Esophagus muscularis mucosa (tissue), 4 donors: ENCODE measurements at regions not wholly inside any gene's neighbourhood (a gene's known extent, or its start where the extent isn't known, plus 50 kb on each side); places are given as distances from the start of the nearest gene placed in this dataset.

ENCODE experiments used
- DNase-seq: peaks from one replicate; pipeline ENCODE4 v3.0.0-alpha.2; 2017; ENCODE audit errors: extremely low spot score
- H3K27ac ChIP-seq, 4 donors: fragments of 200-600 bp; sonication (generic); replicated peaks in 1 of 4; 1 replicate in 3 of 4; 2 replicates in 1 of 4; pipeline ENCODE4 v1.5.1; 2016 to 2019; ENCODE audit warnings: mild to moderate bottlenecking in 1 of 4
- H3K27me3 ChIP-seq, 4 donors: fragments of 200-600 bp; sonication (generic); one replicate each; pipeline versions ENCODE4 v1.5.1 to v1.6.0; 2016 to 2019
- H3K36me3 ChIP-seq, 4 donors: fragments of 200-600 bp; sonication (generic); one replicate each; pipeline ENCODE4 v1.5.1; 2016 to 2019
- H3K4me1 ChIP-seq, 4 donors: fragments of 200-600 bp; sonication (generic); one replicate each; pipeline ENCODE4 v1.5.1; 2016 to 2019
- H3K4me3 ChIP-seq, 4 donors: fragments of 200-600 bp; sonication (generic); 1 replicate in 2 of 4; 2 replicates in 2 of 4; pipeline ENCODE4 v1.5.1; 2016 to 2019; ENCODE audit warnings: mild to moderate bottlenecking in 4 of 4, moderate library complexity in 1 of 4
- H3K9me3 ChIP-seq, 4 donors: fragments of 200-600 bp; sonication (generic); 1 replicate in 3 of 4; 2 replicates in 1 of 4; pipeline ENCODE4 v1.5.1; 2016 to 2019
- EP300 ChIP-seq: sonication (generic); formaldehyde crosslinking; IDR thresholded peaks from one replicate; pipeline ENCODE4 v1.6.1; 2017; ENCODE audit warnings: antibody characterized with exemption
- POLR2A ChIP-seq: fragments of 450-650 bp; IDR thresholded peaks from one replicate; pipeline ENCODE4 v1.6.1; 2017; ENCODE audit warnings: antibody characterized with exemption, moderate library complexity, mild to moderate bottlenecking, low read depth
- POLR2AphosphoS5 ChIP-seq, 2 donors: sonication (generic); formaldehyde crosslinking; IDR thresholded peaks; one replicate each; pipeline ENCODE4 v1.6.1; 2017; ENCODE audit warnings: antibody characterized with exemption in 2 of 2
- WGBS: methylation state at CpG from one replicate; pipeline ENCODE4 v1.1.5; 2018; 5-methylcytosine and 5-hydroxymethylcytosine counted together
- intact Hi-C: fragments of 100-400 bp; cut with DNase I; formaldehyde crosslinking; loops from one replicate; pipeline ENCODE4 v1.15.1; 2023
- TF ChIP-seq, protein P1 (sequence below), 3 experiments: fragments of 200-600 bp in 2 of 3; fragments of 450-650 bp in 1 of 3; sonication (generic) in 2 of 3; IDR thresholded peaks; one replicate each; pipeline ENCODE4 v1.5.1; 2017 to 2019; ENCODE audit warnings: antibody characterized with exemption in 3 of 3, mild to moderate bottlenecking in 2 of 3, moderate library complexity in 1 of 3

DNA sequence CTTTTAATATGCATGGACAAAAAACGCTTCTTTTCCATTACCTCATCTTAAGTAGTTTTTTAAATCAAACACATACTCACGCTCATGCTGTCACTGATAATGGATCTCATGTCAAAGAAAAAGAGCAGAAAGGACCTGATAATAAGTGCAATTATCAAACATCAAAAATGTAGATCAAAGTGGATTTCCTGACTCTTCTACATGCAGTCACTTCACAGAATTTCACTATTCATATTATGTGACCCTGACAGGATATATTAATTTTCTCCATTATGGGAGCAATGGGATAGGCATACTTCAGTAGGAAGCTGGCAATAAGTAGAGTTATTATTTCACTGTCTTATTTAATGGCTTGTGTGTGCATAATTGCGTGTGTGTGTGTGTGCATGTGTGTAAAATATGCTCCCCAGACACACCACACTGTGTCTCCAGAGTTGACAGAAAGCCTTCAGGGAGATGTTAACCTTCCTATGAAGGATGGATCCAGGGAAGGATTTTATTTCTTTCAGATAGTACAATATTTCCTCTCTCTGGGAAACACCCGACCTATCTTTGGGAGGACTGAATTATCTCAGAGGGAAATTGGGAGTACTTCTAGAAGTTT lies 445.2 kb downstream of the SH2D1A start:
- TF ChIP-seq POLR2A (no peak), EP300 (no peak), POLR2AphosphoS5 (IDR thresholded peaks at IDR 0.05) (no peak)
- TF ChIP-seq, protein P1, sequence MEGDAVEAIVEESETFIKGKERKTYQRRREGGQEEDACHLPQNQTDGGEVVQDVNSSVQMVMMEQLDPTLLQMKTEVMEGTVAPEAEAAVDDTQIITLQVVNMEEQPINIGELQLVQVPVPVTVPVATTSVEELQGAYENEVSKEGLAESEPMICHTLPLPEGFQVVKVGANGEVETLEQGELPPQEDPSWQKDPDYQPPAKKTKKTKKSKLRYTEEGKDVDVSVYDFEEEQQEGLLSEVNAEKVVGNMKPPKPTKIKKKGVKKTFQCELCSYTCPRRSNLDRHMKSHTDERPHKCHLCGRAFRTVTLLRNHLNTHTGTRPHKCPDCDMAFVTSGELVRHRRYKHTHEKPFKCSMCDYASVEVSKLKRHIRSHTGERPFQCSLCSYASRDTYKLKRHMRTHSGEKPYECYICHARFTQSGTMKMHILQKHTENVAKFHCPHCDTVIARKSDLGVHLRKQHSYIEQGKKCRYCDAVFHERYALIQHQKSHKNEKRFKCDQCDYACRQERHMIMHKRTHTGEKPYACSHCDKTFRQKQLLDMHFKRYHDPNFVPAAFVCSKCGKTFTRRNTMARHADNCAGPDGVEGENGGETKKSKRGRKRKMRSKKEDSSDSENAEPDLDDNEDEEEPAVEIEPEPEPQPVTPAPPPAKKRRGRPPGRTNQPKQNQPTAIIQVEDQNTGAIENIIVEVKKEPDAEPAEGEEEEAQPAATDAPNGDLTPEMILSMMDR (IDR thresholded peaks at IDR 0.05), result no peak
- H3K4me3 ChIP-seq, result no peak overlapping the region
- no peaks in the 10 kb centered on the region for H3K9me3 ChIP-seq
- 65% methylated on average over 4 of the region's 4 CpGs for WGBS
- H3K27me3 ChIP-seq, result no peaks in the 10 kb centered on the region
- no peak overlapping the region for H3K27ac ChIP-seq
- H3K36me3 ChIP-seq, result no peaks in the 10 kb centered on the region
- intact Hi-C loops, result no loop called here
- H3K4me1 ChIP-seq, result no peaks in the 10 kb centered on the region
- no peak for DNase-seq

DNA sequence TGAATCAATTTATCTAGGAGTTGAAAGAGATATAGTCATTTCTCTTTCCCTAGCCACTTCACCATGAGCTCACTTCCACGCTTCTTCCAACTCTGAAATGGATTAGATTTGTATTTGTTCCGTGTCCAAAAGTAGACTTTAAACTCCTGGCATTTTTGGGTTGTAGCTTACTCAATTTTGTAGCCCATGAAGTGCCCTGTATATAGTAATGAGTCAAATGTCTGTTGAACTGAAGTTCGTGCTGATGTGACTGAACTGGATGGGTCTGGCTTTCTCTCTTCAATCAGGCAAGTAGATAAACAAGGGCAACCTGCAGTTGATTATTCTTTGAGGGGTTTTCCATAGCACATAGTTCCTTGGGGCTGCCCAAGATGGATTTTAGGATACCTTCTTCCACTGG lies 450.6 kb downstream of the SH2D1A start:
- no peak overlapping the region for H3K4me3 ChIP-seq
- no peak for TF ChIP-seq POLR2AphosphoS5 (IDR thresholded peaks at IDR 0.05)
- no peak for TF ChIP-seq EP300
- TF ChIP-seq POLR2A, result no peak
- TF ChIP-seq, protein P1 (IDR thresholded peaks at IDR 0.05), result no peak
- H3K4me1 ChIP-seq, result no peaks in the 10 kb centered on the region
- no peak overlapping the region for H3K27ac ChIP-seq
- no peaks in the 10 kb centered on the region for H3K27me3 ChIP-seq
- 51% methylated on average over 3 of the region's 3 CpGs for WGBS
- H3K9me3 ChIP-seq, result peaks cover 0 to 18% (median 0%) of the 10 kb centered on the region in 4 donors
- intact Hi-C loops, result no loop called here
- no peak for DNase-seq
- no peaks in the 10 kb centered on the region for H3K36me3 ChIP-seq

DNA sequence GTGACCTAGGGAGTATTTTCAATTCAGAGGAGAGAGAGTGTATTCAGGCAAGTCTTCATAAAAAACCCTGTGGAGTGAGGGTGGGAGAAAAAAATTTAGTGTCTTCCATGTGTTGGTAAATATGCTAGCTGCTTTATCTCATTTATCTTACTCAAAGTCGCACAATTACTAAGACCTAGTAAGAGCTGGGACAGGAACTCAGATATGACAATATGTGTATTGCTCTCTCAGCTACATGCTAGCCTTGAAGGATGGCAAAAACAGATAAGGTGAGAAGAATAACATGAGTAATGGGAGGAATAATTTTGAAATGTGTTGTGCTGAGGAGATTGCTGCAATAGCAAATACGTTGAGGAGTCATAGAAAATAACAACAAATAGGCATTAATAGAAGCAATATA lies 458.6 kb downstream of the SH2D1A start:
- no peaks in the 10 kb centered on the region for H3K36me3 ChIP-seq
- no peak overlapping the region for H3K27ac ChIP-seq
- intact Hi-C loops, result no loop called here
- DNase-seq, result no peak
- WGBS, result 68% methylated on average over 2 of the region's 2 CpGs
- peaks cover 0 to 7% (median 0%) of the 10 kb centered on the region in 4 donors for H3K9me3 ChIP-seq
- H3K27me3 ChIP-seq, result no peaks in the 10 kb centered on the region
- H3K4me1 ChIP-seq, result no peaks in the 10 kb centered on the region
- H3K4me3 ChIP-seq, result no peak overlapping the region
- TF ChIP-seq POLR2AphosphoS5 (IDR thresholded peaks at IDR 0.05) (no peak), EP300 (no peak), POLR2A (no peak)
- TF ChIP-seq, protein P1 (IDR thresholded peaks at IDR 0.05), result no peak

DNA sequence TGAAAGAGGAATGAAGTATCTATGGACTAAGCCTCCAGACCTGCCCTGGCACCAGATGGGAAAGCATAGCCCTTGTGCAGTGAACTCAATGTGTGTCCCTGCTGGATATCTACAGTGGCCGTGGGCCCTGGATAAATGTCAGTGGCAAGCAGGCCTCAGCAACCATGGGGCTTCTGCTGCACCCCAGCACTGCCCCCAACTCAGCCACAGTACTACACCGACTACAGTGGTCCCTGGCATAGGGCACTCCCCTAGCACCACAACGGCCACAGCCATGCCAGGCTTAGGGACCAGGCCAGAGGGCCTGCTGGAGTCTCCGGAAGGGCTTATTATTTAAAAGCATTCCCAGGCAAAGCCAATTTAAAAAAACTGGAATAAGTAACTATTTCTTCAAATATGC lies 459.1 kb downstream of the SH2D1A start:
- intact Hi-C loops, result no loop called here
- 83% methylated on average over 2 of the region's 4 CpGs for WGBS
- Histone ChIP-seq H3K36me3 (no peaks in the 10 kb centered on the region), H3K4me3 (no peak overlapping the region), H3K27me3 (no peaks in the 10 kb centered on the region), H3K9me3 (peaks cover 0 to 2% (median 0%) of the 10 kb centered on the region in 4 donors), H3K4me1 (no peaks in the 10 kb centered on the region), H3K27ac (no peak overlapping the region)
- TF ChIP-seq, protein P1 (IDR thresholded peaks at IDR 0.05), result no peak
- no peak for TF ChIP-seq POLR2AphosphoS5 (IDR thresholded peaks at IDR 0.05)
- TF ChIP-seq EP300, result no peak
- TF ChIP-seq POLR2A, result no peak
- no peak for DNase-seq

DNA sequence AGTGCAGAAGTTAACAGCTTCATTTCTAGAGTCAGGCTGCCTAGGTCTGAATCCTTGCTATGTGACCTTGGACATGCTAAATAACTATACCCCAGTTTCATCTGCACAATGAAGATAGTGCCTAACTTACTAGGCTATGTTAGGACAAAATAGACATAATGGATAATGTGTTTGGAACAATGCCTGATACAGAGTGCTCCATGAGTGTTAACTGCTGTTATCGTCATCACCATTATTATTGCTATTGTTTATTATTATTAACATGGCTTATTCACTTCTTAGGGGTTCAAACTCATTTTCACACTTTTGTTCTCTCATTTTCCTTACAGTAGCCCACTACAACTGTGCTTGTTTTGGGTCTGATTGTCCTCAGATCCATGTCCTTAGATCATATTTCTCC lies 467.7 kb downstream of the SH2D1A start:
- no peak overlapping the region for H3K4me3 ChIP-seq
- H3K4me1 ChIP-seq, result no peaks in the 10 kb centered on the region
- WGBS, result 54% methylated on average over 1 of the region's 1 CpG
- no peak for DNase-seq
- no peaks in the 10 kb centered on the region for H3K9me3 ChIP-seq
- no peak for TF ChIP-seq EP300
- TF ChIP-seq POLR2AphosphoS5 (IDR thresholded peaks at IDR 0.05), result no peak
- TF ChIP-seq, protein P1 (IDR thresholded peaks at IDR 0.05), result no peak
- TF ChIP-seq POLR2A, result no peak
- H3K36me3 ChIP-seq, result no peaks in the 10 kb centered on the region
- no peaks in the 10 kb centered on the region for H3K27me3 ChIP-seq
- no peak overlapping the region for H3K27ac ChIP-seq
- intact Hi-C loops, result no loop called here
